GM18868 (cell line): ENCODE measurements at regions not wholly inside any gene's neighbourhood (a gene's known extent, or its start where the extent isn't known, plus 50 kb on each side); places are given as distances from the start of the nearest gene placed in this dataset.
"Not testable (repeated sequence)": the region's sequence is repeated elsewhere in the genome, so short reads cannot be mapped to it uniquely, and the experiment has no call there.

Experiments used
- ATAC-seq: cut with Tn5 transposase; IDR thresholded peaks from one replicate; pipeline ENCODE4 v1.9.1; 2021; ENCODE audit warnings: mild to moderate bottlenecking, moderate library complexity; ENCODE audit not compliant: unreplicated experiment

- no peak for ATAC-seq
These were observed 120.8 kb upstream of the LGSN start for GRCh38 chr6:63440594-63440993.

GRCh38 chr6:63441266-63441956, 121.6 kb upstream of the LGSN start:
- ATAC-seq = no peak

- no peak for ATAC-seq
These were observed 123.1 kb upstream of the LGSN start for GRCh38 chr6:63442870-63443269.

- ATAC-seq = no peak
These were observed 125.0 kb upstream of the LGSN start for GRCh38 chr6:63444768-63445167.

GRCh38 chr6:63446405-63446804, 125.9 kb upstream of the LOC128125822 start:
- no peak for ATAC-seq

- ATAC-seq = no peak
These were observed 125.1 kb upstream of the LOC128125822 start for GRCh38 chr6:63447134-63447533.

GRCh38 chr6:63448229-63448628, 124.1 kb upstream of the LOC128125822 start:
- ATAC-seq = no peak

GRCh38 chr6:63449714-63450113, 122.6 kb upstream of the LOC128125822 start:
- no peak for ATAC-seq

GRCh38 chr6:63451238-63451637, 121.0 kb upstream of the LOC128125822 start:
- no peak for ATAC-seq

- no peak for ATAC-seq
These were observed 120.2 kb upstream of the LOC128125822 start for GRCh38 chr6:63452125-63452524.

- no peak for ATAC-seq
These were observed 115.5 kb upstream of the LOC128125822 start for GRCh38 chr6:63456734-63457133.

GRCh38 chr6:63458480-63459115, 113.7 kb upstream of the LOC128125822 start:
- peak; percentile 82 for ATAC-seq

GRCh38 chr6:63459814-63460213, 112.5 kb upstream of the LOC128125822 start:
- no peak for ATAC-seq

GRCh38 chr6:63460971-63461370, 111.3 kb upstream of the LOC128125822 start:
- ATAC-seq = no peak

GRCh38 chr6:63464060-63464459, 108.2 kb upstream of the LOC128125822 start:
- ATAC-seq = no peak

- no peak for ATAC-seq
These were observed 106.5 kb upstream of the LOC128125822 start for GRCh38 chr6:63465750-63466149.

GRCh38 chr6:63466242-63466733, 106.0 kb upstream of the LOC128125822 start:
- no peak for ATAC-seq

- ATAC-seq = no peak
These were observed 104.9 kb upstream of the LOC128125822 start for GRCh38 chr6:63467247-63467954.

- not testable (repeated sequence) for ATAC-seq
These were observed 101.1 kb upstream of the LOC128125822 start for GRCh38 chr6:63471145-63471544.

- no peak for ATAC-seq
These were observed 100.6 kb upstream of the LOC128125822 start for GRCh38 chr6:63471654-63472053.

GRCh38 chr6:63475707-63476106, 96.6 kb upstream of the LOC128125822 start:
- ATAC-seq = no peak

GRCh38 chr6:63476302-63476701, 96.0 kb upstream of the LOC128125822 start:
- ATAC-seq = peak; percentile 47
